ENCODE measurements at regions not wholly inside any gene's neighbourhood (a gene's known extent, or its start where the extent isn't known, plus 50 kb on each side); places are given as distances from the start of the nearest gene placed in this dataset.
"Not testable (repeated sequence)": the region's sequence is repeated elsewhere in the genome, so short reads cannot be mapped to it uniquely, and the experiment has no call there.

DNA sequence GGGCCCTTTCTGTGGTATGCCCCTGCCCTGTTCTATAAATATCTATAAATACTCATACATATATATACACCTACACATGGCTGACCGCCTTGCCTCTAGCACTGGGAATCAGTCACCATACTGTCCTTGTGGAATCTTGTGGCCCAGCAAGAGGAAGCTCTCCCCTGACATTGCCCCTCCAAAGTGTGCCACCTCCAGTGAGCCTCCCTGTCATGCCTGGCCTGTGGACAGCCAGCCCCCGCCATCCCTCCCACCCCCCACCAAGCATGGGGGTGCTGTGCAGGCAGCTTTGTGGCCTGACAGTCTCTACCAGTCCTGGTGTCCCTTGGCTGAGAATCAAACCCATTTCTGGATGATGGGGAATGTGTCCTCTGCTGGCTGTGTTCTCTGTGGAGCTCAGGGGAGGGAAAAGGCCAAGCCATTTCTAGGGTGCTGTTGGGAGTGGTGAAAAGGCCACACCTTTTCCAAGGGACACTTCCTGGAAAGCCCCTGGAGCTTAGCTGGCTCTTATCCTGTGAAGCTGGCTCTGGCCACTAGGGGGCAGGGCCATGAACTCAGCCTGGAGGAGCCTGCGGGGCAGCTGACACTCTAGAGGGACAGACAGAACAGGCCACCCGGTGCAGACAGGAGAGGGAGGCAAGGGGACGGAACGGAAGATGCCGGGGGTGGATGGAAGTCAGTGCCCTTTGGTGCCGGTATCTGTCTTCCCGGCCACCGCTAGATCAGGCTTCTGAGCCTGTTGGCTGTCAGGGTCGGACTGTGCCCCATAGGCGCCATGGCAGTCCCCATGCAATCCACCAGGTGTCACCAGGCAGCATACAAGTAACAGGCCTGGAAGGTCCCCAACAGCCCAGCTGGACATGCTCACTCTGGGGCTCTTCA is 167.2 kb downstream of the TBC1D2B start:
- DNase-seq (ENCODE audit: low read depth in 2 of 2): peak; percentile 85 to 91

DNA sequence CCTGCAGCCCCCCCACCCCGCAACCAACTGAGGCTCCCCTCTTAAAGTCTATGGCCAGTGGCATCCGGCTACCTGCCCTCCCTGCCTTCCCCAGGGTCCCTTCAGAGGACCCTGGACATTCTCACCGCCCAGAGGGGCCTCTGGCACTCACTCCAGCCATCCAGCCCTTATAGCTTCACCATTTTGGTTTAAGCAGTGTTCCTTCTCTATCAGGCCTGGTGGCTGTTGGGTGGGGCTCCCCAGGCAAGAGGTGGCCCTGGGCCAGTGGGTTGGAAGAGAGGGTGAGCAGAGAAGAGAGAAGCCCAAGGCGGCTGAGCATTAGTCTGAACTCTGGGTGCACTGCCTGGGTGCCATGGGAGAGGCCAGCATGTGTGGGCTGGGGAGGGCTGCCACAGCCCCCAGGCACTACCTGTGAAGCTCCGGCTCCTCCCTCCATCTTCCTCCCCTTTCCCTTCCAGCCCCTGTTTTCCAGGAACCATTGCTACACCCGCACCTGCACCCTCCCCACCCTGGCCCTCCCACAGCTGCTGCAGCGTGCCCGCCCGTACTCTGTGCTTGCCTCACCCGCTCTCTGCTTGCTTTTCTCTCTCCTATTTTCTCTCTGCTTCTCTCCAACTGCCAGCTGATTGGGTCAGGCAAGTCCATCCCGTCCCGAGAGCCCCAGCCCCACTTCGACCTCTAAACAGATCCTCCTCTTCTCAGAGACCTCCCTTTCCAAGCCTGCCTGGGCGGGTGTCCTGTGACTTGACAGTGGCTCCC is 168.2 kb downstream of the TBC1D2B start:
- DNase-seq (ENCODE audit: low read depth in 2 of 2): no peak

DNA sequence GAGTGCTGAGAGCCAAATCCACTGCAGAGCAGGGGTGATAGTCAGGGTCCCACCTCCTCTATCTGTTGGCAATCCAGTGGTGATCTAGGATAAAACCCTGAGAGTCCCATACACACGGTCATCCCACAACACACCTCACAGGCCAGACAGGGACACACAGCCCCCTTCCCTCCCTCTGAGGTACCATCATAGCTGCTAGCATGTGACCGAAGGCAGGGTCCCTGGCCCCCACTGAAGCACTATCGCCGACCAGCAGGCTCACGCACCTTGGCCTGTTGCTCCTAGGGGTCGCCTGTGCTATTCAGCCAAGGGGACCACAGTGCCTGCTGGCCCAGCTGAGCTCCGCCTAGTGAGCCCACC is 168.8 kb downstream of the TBC1D2B start:
- not testable (repeated sequence) for DNase-seq (ENCODE audit: low read depth in 2 of 2)

DNA sequence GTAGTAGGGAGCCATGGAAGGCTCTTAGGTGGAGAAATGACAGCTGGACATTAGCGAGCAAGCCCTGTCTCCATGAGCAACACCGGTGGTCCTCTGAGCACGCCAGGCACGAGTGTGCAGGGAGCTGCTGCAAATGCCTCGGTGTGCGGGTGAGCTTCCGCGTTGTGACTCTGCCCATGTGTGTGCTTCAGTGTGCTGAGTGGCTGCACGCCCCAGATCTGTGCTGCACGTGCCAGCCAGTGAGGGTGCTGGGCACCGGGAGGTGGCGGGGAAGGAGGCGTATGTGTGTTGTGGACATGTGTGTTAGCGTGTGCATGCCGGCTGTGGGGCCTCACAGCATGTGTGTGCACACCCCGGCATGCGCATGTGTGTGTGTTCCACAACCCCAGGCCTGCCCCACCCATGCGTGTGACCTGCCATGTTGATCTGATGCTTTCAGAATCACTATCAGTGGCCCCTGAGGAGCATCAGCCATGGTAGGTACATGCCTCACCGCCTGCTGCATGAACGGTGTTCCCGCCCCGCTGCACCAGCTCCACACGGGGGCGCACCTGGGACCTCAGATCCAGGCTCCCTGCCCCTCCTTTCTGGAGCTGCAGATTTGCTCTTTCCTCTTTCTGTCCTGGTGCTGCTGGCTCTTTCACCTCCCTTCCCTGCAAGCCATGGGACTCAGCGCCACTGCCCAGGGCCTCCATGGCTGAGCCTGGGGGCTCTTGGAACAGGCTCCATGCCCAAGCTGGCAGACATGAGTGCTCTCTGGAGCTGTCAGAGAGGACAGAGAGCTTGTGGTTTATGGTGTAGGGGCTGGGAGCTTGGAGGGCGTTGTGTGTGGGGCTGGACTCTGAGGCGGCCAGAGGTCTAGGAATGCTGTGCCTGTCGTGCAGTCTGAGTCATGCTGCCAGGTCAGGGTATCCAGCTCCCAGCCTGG is 169.4 kb downstream of the TBC1D2B start:
- DNase-seq (ENCODE audit: low read depth in 2 of 2): peak; percentile 36 to 71

DNA sequence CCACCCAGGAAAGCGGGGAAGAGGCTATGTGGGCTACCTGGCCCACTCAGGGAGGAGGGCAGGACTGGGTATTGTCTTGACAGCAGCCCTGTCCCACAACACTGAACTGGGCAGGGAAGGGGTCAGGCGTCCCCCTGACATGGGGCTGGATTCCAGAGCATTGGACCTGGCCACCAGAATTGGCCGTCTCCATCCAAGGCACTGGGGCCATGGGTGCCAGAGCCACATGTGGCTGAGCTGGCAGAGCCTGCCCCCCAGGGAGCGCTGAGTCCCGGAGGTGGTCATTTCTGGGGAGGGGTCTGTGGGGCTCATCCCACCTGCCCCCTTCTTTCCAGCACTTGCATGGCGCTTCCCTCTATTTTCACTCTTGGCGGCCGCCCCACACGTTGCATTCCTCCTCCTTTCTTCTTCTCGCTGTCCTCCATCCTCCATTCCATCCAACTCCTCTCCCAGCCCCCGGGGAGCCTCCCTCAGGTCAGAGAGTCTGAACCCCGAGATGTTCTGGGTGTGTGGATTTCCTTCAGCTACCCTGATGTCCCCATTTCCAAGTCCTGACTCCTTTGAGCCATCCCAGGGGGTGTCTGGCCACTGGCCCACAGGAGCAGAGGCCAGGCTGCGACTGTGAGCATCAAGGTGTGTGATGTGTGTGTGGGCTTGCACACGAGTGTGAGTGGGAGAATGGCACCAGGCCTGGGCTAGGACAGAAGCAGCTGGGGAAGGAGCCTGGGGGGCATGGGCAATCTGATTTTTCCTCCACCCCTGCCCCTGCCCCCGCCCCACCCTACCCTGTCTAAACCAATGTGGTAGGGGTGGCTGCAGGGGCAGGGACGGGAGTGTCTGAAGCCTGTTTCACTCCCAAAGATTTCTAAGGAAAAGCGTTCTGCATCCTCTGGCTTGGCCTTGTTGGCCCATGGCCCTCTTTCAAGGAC is 171.2 kb downstream of the TBC1D2B start:
- DNase-seq (ENCODE audit: low read depth in 2 of 2): not testable (repeated sequence)

DNA sequence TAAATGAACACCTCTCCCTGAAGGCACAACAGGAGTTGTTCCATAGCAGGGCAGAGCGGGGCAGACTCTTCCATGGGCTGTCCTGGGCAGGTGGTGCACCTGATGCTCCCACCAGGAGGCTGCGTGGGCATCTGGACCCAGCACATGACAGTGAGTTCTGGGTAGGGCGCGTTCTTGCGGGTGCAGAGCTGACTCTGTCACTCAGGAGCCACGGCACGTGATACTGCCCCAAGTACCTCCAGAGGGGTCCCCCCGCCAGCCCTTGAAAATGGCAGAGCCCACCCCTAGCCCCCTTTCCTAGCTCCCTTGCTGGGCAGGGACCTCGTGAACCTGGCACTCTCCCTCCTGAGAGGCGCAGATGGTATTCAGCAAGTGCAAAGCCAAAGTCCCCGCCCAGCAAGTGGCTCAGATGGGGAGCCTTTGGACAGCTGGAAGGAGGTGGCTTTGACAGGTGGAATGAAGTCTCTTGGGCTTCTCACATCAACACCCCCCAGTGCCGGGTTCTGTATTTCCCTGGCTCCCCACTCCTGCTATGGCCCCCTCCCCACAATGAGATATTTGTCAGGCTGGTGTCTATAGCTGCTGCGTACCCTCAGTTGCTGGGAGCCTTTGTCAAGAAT is 172.1 kb downstream of the TBC1D2B start:
- no peak for DNase-seq (ENCODE audit: low read depth in 2 of 2)

DNA sequence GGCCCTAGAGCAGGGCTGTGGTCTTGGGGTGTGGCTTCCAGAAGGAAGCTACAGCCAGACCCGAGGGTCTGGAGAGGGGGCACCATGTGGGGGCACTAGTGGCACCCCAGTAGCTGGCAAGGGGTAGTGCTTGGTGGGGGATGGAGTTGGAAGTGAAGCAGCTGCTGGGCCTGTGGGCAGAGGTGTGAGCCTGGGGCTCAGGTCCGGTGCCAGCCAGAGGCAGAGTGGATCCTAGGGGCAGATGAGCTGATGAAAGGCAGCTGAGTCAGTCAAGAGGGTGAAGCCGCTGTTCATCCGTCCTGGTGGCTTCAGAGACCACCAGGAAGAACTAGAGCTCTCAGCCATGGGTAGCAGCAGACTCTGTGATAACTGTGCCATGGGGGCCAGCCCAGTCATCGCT is 172.6 kb downstream of the TBC1D2B start:
- DNase-seq (ENCODE audit: low read depth in 2 of 2): no peak

DNA sequence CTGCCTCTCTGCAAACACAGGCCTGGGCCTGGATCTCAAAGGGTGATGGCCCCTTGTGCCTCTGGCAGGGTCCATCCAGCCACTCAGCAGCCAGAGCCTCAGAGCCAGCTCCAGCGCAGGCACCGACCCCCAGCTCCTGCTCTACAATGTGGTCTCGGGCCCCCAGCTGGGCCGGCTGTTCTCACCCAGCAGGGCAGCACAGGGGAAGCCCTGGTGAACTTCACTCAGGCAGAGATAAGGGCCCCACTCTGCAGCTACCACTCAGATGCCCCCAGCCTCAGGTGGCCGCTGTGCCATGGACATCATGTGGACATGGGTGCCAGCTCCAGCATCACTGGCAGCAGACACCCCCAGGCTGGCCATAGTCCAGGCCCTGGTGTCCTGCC is 173.1 kb downstream of the TBC1D2B start:
- no peak for DNase-seq (ENCODE audit: low read depth in 2 of 2)

DNA sequence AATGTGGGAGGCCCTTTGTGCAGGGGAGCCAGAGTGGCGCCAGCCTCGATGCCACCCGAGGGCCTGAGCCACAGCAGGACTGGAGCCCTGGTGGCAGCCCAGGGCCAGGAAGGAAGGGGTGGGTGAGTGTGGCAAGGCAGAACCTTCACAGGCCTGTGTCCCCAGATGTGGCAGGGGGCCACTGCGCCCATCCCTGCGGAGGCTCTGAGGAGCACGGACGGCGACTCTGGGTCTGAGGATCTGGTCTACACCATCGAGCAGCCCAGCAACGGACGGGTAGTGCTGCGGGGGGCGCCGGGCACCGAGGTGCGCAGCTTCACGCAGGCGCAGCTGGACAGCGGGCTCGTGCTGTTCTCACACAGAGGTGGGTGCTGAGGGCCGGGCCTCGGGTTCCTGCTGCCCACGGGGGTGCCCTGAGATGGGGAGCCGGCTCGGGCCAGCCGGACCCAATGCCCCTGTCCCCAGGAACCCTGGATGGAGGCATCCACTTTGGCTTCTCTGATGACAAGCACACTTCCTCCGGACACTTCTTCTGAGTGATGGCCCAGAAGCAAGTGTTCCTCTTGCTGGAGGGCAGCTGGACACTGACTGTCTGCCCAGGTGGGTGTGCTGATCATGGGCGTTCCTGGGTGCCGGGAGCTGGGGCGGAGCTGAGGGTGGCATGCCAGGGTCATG is 173.6 kb downstream of the TBC1D2B start:
- not testable (repeated sequence) for DNase-seq (ENCODE audit: low read depth in 2 of 2)

DNA sequence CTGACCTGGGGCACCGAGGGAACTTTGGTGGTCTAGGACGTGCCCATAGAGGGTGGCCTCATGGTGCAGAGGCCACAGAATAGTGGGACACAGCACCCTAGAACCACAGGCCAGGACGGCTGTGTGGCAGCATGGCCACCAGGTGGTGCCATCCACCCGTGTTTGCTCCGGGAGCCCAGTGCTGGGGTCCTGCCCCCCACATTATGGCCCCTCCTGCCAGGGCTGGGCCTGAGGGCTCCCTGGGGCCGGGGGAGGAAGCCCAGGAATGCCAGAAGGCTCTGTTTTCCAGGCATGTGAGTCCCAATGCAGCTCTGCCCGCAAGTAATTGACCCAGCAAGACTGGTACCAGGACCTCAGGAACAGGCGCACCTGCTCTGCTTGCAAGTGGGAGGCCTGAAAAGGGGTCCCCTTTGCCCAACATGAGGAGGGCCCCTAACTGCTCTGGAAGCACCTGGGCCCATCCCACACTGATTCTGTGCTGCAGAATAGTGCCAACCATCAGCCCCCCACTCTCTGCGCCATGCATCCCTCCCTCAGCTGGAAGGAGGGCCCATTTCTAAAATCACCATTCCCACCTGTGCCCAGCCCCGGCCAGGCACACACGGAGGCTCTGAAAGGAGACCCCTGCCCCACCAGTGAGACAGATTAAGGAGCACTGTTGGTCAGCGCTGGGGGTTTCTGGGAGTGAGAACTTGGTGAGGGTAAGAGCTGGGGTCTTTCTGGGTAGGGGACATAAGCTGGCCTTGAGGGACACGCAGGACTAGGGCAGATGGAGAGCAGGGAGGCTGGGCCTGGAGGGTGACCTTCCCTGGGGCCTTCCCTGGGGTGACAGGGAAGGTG is 174.4 kb downstream of the TBC1D2B start:
- DNase-seq (ENCODE audit: low read depth in 2 of 2): peak in 1 of 2 donors; percentile 26

DNA sequence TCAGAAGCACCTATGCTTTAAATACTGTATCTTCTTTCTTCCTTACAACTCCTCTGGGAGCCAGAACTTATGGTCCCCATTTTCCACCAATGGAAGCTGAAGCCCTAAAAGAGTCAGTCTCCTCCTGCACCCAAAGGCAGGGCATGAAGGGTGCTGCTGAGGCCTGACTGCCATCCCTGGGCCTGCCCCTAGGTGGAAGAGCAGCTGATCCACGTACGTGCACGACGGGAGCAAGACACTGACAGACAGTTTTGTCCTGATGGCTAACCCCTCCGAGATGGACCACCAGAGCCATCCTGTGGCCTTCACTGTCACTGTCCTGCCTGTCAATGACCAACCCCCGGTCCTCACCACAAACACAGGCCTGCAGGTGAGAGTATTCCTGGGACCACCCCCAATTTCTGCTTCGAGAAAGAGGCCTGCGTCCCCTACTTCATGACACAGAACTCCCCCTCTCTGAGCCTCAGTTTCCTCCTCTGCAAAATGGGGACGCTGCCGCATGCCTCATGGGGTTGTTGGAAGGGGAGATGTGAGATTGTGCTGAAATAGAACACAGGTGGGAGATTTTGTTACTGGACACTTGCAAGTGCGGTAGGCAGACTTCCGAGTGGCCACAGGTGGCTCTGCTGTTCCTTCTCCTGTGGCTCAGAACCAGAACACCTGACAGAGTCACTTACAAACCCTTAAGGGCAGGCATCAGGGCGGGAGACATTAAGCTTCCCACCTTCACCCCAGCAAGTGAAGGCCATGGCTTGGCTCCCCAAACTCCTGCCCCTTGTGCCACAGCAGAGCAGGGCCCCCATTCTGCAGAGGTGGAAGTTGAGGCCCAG is 175.4 kb downstream of the TBC1D2B start:
- no peak for DNase-seq (ENCODE audit: low read depth in 2 of 2)

DNA sequence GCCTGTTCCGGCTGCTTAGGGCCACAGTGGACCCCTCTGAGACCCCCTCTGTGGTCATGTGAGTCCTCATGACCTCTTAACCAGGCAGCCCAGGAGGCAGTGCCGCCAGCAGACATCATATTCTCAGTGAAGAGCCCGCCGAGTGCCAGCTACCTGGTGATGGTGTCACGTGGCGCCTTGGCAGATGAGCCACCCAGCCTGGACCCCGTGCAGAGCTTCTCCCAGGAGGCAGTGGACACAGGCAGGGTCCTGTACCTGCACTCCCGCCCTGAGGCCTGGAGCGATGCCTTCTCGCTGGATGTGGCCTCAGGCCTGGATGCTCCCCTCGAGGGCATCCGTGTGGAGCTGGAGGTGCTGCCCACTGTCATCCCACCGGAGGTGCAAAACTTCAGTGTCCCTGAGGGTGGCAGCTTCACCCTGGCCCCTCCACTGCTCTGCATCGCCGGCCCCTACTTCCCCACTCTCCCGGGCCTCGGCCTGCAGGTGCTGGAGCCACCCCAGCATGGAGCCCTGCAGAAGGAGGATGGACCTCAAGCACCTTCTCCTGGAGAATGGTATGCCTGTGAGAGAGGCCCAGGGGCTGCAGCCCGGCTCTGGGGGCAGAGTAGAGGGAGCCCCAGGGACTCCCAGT is 176.1 kb downstream of the TBC1D2B start:
- DNase-seq (ENCODE audit: low read depth in 2 of 2): no peak

DNA sequence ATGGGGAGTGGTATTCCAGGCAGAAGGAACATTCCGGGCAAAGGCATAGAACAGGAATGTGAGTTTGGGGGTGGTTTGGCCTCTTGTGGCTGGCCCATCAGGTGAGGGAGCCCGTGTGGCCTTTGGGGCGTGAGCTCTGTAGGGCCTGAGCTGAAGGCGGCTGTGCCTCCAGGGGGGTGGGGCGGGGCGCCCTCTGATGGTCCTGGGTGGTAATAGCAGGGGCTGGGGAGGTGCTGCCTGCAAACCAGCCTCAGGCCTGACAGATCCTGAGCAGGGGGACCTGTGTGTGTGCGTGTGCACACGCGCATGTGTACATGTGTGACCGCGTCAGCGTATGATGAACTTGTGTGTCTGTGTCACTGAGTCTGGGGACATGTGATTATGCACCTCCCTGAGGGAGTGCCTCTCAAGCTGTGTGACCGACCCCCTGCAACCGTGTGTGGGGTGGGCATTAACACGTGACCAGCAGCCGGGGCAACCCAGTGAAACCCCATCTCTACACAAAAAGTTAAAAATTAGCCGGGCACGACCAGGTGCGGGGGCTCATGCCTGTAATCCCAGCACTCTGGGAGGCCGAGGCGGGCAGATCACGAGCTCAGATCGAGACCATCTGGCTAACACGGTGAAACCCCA is 177.1 kb downstream of the TBC1D2B start:
- DNase-seq (ENCODE audit: low read depth in 2 of 2): peak; percentile 19 to 30

DNA sequence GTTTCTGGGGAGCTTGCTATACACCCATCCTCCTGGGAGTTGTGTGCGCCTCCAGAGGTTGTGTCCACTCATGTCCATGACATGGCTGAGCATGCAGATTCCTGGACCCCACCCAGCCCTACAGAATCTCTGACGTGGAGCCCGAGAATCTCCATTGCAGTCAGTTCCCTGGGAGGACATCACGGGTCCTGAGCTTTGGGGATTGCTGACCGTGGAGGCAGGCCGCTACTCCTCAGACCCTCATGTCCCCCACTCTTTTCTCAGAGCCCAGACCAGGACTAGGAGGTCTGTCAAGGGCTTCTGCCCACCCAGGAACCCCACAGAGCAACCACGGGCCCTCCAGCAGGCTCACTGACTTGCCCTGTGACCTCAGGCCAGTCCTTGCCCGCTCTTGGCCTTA is 177.7 kb downstream of the TBC1D2B start:
- not testable (repeated sequence) for DNase-seq (ENCODE audit: low read depth in 2 of 2)

DNA sequence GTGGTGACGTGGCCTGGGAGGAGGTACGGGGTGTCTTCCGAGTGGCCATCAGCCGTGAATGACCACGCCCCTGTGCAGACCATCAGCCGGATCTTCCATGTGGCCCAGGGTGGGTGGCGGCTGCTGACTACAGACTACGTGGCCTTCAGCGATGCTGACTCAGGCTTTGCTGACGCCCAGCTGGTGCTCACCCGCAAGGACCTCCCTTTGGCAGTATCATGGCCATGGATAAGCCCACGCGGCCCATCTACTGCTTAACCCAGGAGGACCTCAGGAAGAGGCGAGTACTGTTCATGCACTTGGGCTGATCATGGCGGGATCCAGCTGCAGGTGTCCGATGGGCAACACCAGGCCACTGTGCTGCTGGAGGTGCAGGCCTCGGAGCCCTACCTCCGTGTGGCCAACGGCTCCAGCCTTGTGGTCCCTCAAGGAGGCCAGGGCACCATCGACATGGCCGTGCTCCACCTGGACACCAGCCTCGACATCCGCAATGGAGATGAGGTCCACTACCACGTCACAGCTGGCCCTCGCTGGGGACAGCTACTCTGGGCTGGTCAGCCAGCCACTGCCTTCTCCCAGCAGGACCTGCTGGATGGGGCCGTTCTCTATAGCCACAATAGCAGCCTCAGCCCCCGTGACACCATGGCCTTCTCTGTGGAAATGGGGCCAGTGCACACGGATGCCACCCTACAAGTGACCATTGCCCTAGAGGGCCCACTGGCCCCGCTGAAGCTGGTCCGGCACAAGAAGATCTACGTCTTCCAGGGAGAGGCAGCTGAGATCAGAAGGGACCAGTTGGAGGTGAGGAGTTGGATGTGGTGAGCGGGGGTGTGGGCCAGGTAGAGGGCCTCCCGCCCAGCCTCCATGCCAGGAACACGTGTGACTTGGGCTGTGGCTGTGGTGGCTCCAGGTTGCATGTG is 178.4 kb downstream of the TBC1D2B start:
- no peak for DNase-seq (ENCODE audit: low read depth in 2 of 2)

Measured in lung microvascular endothelial cell (primary cell).